Adrenal gland (tissue), 9 donors: ENCODE measurements at regions not wholly inside any gene's neighbourhood (a gene's known extent, or its start where the extent isn't known, plus 50 kb on each side); places are given as distances from the start of the nearest gene placed in this dataset.

Experiments used
- DNase-seq, 7 donors: peaks; one replicate each; pipeline ENCODE4 v3.0.0-alpha.2; 2019 to 2020
- H3K27ac ChIP-seq, 5 donors: fragments of 200-600 bp; sonication (generic) in 4 of 5; 1 replicate in 3 of 5; 2 replicates in 2 of 5; pipeline versions ENCODE4 v1.5.1 to v1.8.0; 2016 to 2020; ENCODE audit warnings: mild to moderate bottlenecking in 1 of 5
- H3K27me3 ChIP-seq: fragments of 200-600 bp; 2 replicates; pipeline ENCODE4 v1.8.0; 2021
- H3K36me3 ChIP-seq, 2 donors: fragments of 200-600 bp; replicated peaks in 1 of 2; 1 replicate in 1 of 2; 2 replicates in 1 of 2; pipeline versions ENCODE4 v1.5.1 to v1.8.0; 2018 to 2022
- H3K4me1 ChIP-seq, 2 donors: fragments of 200-600 bp; replicated peaks in 1 of 2; 1 replicate in 1 of 2; 2 replicates in 1 of 2; pipeline versions ENCODE4 v1.5.1 to v1.8.0; 2018 to 2021
- H3K4me3 ChIP-seq, 4 donors: fragments of 200-600 bp; sonication (generic) in 3 of 4; one replicate each; pipeline ENCODE4 v1.5.1; 2016 to 2018
- H3K9me3 ChIP-seq, 3 donors: fragments of 200-600 bp; sonication (generic) in 1 of 3; replicated peaks in 1 of 3; 1 replicate in 2 of 3; 2 replicates in 1 of 3; pipeline versions ENCODE4 v1.5.1 to v1.8.0; 2016 to 2021
- CTCF ChIP-seq, 6 experiments: fragments of 450-650 bp in 4 of 6; fragments of 200-600 bp in 2 of 6; sonication (generic) in 1 of 6; IDR thresholded peaks; 1 replicate in 5 of 6; 2 replicates in 1 of 6; pipeline versions ENCODE4 v1.5.1 to v1.8.0; 2016 to 2021; ENCODE audit warnings: antibody characterized with exemption in 6 of 6, mild to moderate bottlenecking in 2 of 6, moderate library complexity in 1 of 6
- POLR2A ChIP-seq, 2 donors: fragments of 450-650 bp; IDR thresholded peaks; one replicate each; pipeline ENCODE4 v1.6.1; 2017; ENCODE audit warnings: antibody characterized with exemption in 2 of 2, mild to moderate bottlenecking in 2 of 2, moderate library complexity in 1 of 2
- WGBS, 4 donors: extraction: QIAGEN DNeasy Blood & Tissue Kit in 2 of 4; methylation state at CpG; one replicate each; pipeline versions ENCODE4 v1.1.5 to v1.1.7; 2013 to 2017; 5-methylcytosine and 5-hydroxymethylcytosine counted together
- intact Hi-C, 2 donors: fragments of 100-400 bp; cut with DNase I; formaldehyde crosslinking; loops; one replicate each; pipeline versions ENCODE4 v1.14.1 to v1.15.0; 2022 to 2023
- donor health status: healthy with polysubstance abuse.
- donor health status: Bipolar disorder and iron deficiency.
- donor health status: DM: yes; HTN: yes; CAD: no.
- donor health status: DM: no; HTN: no; CAD: no.
- donor health status: DM: no; HTN: no; CAD: no.

GRCh38 chr6:77363702-77364101, 99.6 kb downstream of the HTR1B start:
- H3K36me3 ChIP-seq = no peaks in the 10 kb centered on the region
- H3K27me3 ChIP-seq = no peaks in the 10 kb centered on the region
- no peak overlapping the region for H3K4me3 ChIP-seq
- no peak for DNase-seq
- TF ChIP-seq POLR2A (IDR thresholded peaks at IDR 0.05) = no peak
- no peaks in the 10 kb centered on the region for H3K9me3 ChIP-seq
- no peak overlapping the region for H3K27ac ChIP-seq
- 84 to 100% (median 85%) methylated on average over 1 of the region's 1 CpG for WGBS, 4 donors
- H3K4me1 ChIP-seq = no peaks in the 10 kb centered on the region
- intact Hi-C loops = no loop called here

- Histone ChIP-seq H3K4me3 (no peak overlapping the region), H3K4me1 (no peaks in the 10 kb centered on the region), H3K9me3 (no peaks in the 10 kb centered on the region), H3K27me3 (no peaks in the 10 kb centered on the region), H3K27ac (no peak overlapping the region), H3K36me3 (no peaks in the 10 kb centered on the region)
- WGBS, 4 donors = 91 to 95% (median 93%) methylated on average over 2 of the region's 2 CpGs
- intact Hi-C loops = no loop called here
- no peak for DNase-seq
- TF ChIP-seq CTCF (IDR thresholded peaks at IDR 0.05) (no peak), POLR2A (IDR thresholded peaks at IDR 0.05) (no peak)
Measured at GRCh38 chr6:77362055-77362454, 101.2 kb downstream of the HTR1B start.

DNA sequence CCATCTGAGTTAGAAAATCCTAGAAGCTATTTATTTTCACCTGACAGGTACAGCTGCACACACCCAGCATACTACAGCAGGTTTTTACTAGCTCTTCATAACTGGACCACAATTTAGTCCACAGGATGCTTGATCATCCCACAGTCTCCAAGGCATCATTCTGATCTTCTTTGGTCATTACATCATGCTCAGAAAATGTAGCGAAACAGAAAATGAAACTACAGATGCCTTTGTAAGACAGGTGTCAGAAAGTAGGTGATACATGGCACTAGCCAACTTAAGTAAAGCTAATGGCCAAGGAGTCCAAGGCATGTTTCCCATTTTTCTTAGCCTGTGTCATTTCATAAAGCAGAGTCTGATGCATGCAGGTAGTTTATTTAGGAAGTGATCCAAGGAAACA, 102.3 kb downstream of the HTR1B start:
- no peak for TF ChIP-seq CTCF (IDR thresholded peaks at IDR 0.05)
- TF ChIP-seq POLR2A (IDR thresholded peaks at IDR 0.05) = no peak
- intact Hi-C loops = no loop called here
- 86 to 100% (median 91%) methylated on average over 1 of the region's 1 CpG for WGBS, 4 donors
- Histone ChIP-seq H3K9me3 (no peaks in the 10 kb centered on the region), H3K27me3 (no peaks in the 10 kb centered on the region), H3K27ac (no peak overlapping the region), H3K4me1 (no peaks in the 10 kb centered on the region), H3K36me3 (no peaks in the 10 kb centered on the region), H3K4me3 (no peak overlapping the region)
- no peak for DNase-seq

DNA sequence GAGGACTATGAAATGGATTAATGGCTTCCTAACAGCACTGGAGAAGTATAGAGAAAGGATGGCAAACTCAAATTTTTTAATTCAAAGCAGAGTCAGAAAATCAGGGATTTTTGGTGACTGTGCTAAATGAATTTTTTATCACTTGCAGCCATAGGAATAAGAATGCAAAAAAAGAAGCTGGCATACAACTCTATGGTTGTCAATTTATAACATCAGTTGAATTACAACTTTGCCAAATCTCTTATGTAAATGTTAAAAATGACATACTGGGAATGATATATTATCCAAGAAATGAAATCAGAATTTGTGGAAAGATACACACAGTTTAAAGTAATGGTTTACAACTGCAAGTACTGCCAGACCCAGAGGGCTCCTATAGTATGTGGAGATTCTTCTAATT, 106.5 kb downstream of the HTR1B start:
- H3K27ac ChIP-seq = no peak overlapping the region
- intact Hi-C loops = no loop called here
- no peaks in the 10 kb centered on the region for H3K27me3 ChIP-seq
- H3K9me3 ChIP-seq = no peaks in the 10 kb centered on the region
- H3K4me1 ChIP-seq = no peaks in the 10 kb centered on the region
- no peak for DNase-seq
- no peak overlapping the region for H3K4me3 ChIP-seq
- no peaks in the 10 kb centered on the region for H3K36me3 ChIP-seq
- no peak for TF ChIP-seq POLR2A (IDR thresholded peaks at IDR 0.05)
- TF ChIP-seq CTCF (IDR thresholded peaks at IDR 0.05) = no peak

- intact Hi-C loops = no loop called here
- no peak for TF ChIP-seq CTCF (IDR thresholded peaks at IDR 0.05)
- TF ChIP-seq POLR2A (IDR thresholded peaks at IDR 0.05) = no peak
- Histone ChIP-seq H3K9me3 (no peaks in the 10 kb centered on the region), H3K4me3 (no peak overlapping the region), H3K4me1 (no peaks in the 10 kb centered on the region), H3K27ac (no peak overlapping the region), H3K36me3 (no peaks in the 10 kb centered on the region), H3K27me3 (no peaks in the 10 kb centered on the region)
- no peak for DNase-seq
Measured at GRCh38 chr6:77354581-77354980, 108.7 kb downstream of the HTR1B start.
